ENCODE measurements at regions not wholly inside any gene's neighbourhood (a gene's known extent, or its start where the extent isn't known, plus 50 kb on each side); places are given as distances from the start of the nearest gene placed in this dataset.

- no peak for DNase-seq
- Histone ChIP-seq H3K9me3 (replicated peaks) (no peaks in the 10 kb centered on the region; the same call in 1 of the 2 replicates), H3K36me3 (no peaks in the 10 kb centered on the region), H3K4me1 (no peaks in the 10 kb centered on the region), H3K27me3 (no peaks in the 10 kb centered on the region), H3K27ac (no peak overlapping the region), H3K4me3 (no peak overlapping the region)
Observed at GRCh38 chr5:175123542-175123941, 320.4 kb downstream of the DRD1 start.

GRCh38 chr5:175121457-175121856, 322.5 kb downstream of the DRD1 start:
- no peaks in the 10 kb centered on the region for H3K36me3 ChIP-seq
- no peak overlapping the region for H3K4me3 ChIP-seq
- H3K9me3 ChIP-seq (replicated peaks), result no peaks in the 10 kb centered on the region; the same call in 1 of the 2 replicates
- no peak for DNase-seq
- no peaks in the 10 kb centered on the region for H3K27me3 ChIP-seq
- no peaks in the 10 kb centered on the region for H3K4me1 ChIP-seq
- no peak overlapping the region for H3K27ac ChIP-seq

- Histone ChIP-seq H3K4me1 (no peaks in the 10 kb centered on the region), H3K9me3 (replicated peaks) (no peaks in the 10 kb centered on the region; the same call in 1 of the 2 replicates), H3K27ac (no peak overlapping the region), H3K36me3 (no peaks in the 10 kb centered on the region), H3K27me3 (no peaks in the 10 kb centered on the region), H3K4me3 (no peak overlapping the region)
- DNase-seq, result no peak
Observed at GRCh38 chr5:175120412-175120811, 323.6 kb downstream of the DRD1 start.

- Histone ChIP-seq H3K4me1 (no peaks in the 10 kb centered on the region), H3K4me3 (no peak overlapping the region), H3K27ac (no peak overlapping the region), H3K9me3 (replicated peaks) (no peaks in the 10 kb centered on the region; the same call in 1 of the 2 replicates), H3K27me3 (no peaks in the 10 kb centered on the region), H3K36me3 (no peaks in the 10 kb centered on the region)
- DNase-seq, result no peak
Observed at GRCh38 chr5:175118700-175119309, 325.2 kb downstream of the DRD1 start.

- Histone ChIP-seq H3K27ac (no peak overlapping the region), H3K27me3 (no peaks in the 10 kb centered on the region), H3K9me3 (replicated peaks) (no peaks in the 10 kb centered on the region; the same call in 1 of the 2 replicates), H3K4me1 (no peaks in the 10 kb centered on the region), H3K4me3 (no peak overlapping the region), H3K36me3 (no peaks in the 10 kb centered on the region)
- DNase-seq, result no peak
Observed at GRCh38 chr5:175116466-175117048, 327.4 kb downstream of the DRD1 start.

- H3K4me1 ChIP-seq, result no peaks in the 10 kb centered on the region
- no peak overlapping the region for H3K4me3 ChIP-seq
- no peaks in the 10 kb centered on the region for H3K27me3 ChIP-seq
- H3K27ac ChIP-seq, result no peak overlapping the region
- no peaks in the 10 kb centered on the region for H3K36me3 ChIP-seq
- DNase-seq, result no peak
- H3K9me3 ChIP-seq (replicated peaks), result no peaks in the 10 kb centered on the region
Observed at GRCh38 chr5:175115831-175116230, 328.2 kb downstream of the DRD1 start.

- H3K36me3 ChIP-seq, result no peaks in the 10 kb centered on the region
- no peak for DNase-seq
- no peak overlapping the region for H3K4me3 ChIP-seq
Observed at GRCh38 chr5:175113947-175114346, 330.0 kb downstream of the DRD1 start.

GRCh38 chr5:175109058-175109755, 334.8 kb downstream of the DRD1 start:
- DNase-seq, result peak; percentile 41 to 63
- Histone ChIP-seq H3K4me1 (peaks cover 12% of the 10 kb centered on the region), H3K27ac (peak overlapping the region; percentile 39), H3K36me3 (no peaks in the 10 kb centered on the region), H3K4me3 (no peak overlapping the region), H3K27me3 (no peaks in the 10 kb centered on the region), H3K9me3 (replicated peaks) (peaks cover 7% of the 10 kb centered on the region)

More at GRCh38 chr5:175113947-175114346, 330.0 kb downstream of the DRD1 start:
- 0 out of 2 replicates have a peak, but pooled peaks cover 3% of the 10 kb centered on the region for H3K4me1 ChIP-seq
- H3K9me3 ChIP-seq (replicated peaks), result peaks cover 7% of the 10 kb centered on the region
- no peak overlapping the region for H3K27ac ChIP-seq
- H3K27me3 ChIP-seq, result no peaks in the 10 kb centered on the region

- Histone ChIP-seq H3K4me3 (no peak overlapping the region), H3K4me1 (peaks cover 12% of the 10 kb centered on the region), H3K36me3 (no peaks in the 10 kb centered on the region), H3K9me3 (replicated peaks) (peaks cover 7% of the 10 kb centered on the region), H3K27ac (no peak overlapping the region), H3K27me3 (no peaks in the 10 kb centered on the region)
- no peak for DNase-seq
Observed at GRCh38 chr5:175107865-175108264, 336.1 kb downstream of the DRD1 start.

GRCh38 chr5:175107028-175107588, 336.9 kb downstream of the DRD1 start:
- no peak overlapping the region for H3K27ac ChIP-seq
- H3K4me1 ChIP-seq, result peaks cover 12% of the 10 kb centered on the region
- H3K36me3 ChIP-seq, result no peaks in the 10 kb centered on the region
- H3K9me3 ChIP-seq (replicated peaks), result peaks cover 7% of the 10 kb centered on the region
- no peak overlapping the region for H3K4me3 ChIP-seq
- no peak for DNase-seq
- H3K27me3 ChIP-seq, result no peaks in the 10 kb centered on the region

GRCh38 chr5:175104677-175105076, 339.3 kb downstream of the DRD1 start:
- H3K36me3 ChIP-seq, result no peaks in the 10 kb centered on the region
- H3K9me3 ChIP-seq (replicated peaks), result peaks cover 3% of the 10 kb centered on the region
- peaks cover 11% of the 10 kb centered on the region for H3K4me1 ChIP-seq
- peak in 1 of 2 experiments; percentile 26 for DNase-seq
- H3K27me3 ChIP-seq, result no peaks in the 10 kb centered on the region
- H3K4me3 ChIP-seq, result no peak overlapping the region
- H3K27ac ChIP-seq, result no peak overlapping the region

GRCh38 chr5:175103746-175104145, 340.2 kb downstream of the DRD1 start:
- Histone ChIP-seq H3K4me3 (no peak overlapping the region), H3K36me3 (no peaks in the 10 kb centered on the region), H3K9me3 (replicated peaks) (no peaks in the 10 kb centered on the region), H3K27ac (no peak overlapping the region), H3K4me1 (peaks cover 10% of the 10 kb centered on the region), H3K27me3 (no peaks in the 10 kb centered on the region)
- no peak for DNase-seq

- Histone ChIP-seq H3K9me3 (replicated peaks) (no peaks in the 10 kb centered on the region), H3K4me3 (no peak overlapping the region), H3K4me1 (peaks cover 7% of the 10 kb centered on the region; the same call in 1 of the 2 replicates), H3K36me3 (no peaks in the 10 kb centered on the region), H3K27ac (no peak overlapping the region), H3K27me3 (no peaks in the 10 kb centered on the region)
- no peak for DNase-seq
Observed at GRCh38 chr5:175102717-175103116, 341.3 kb downstream of the DRD1 start.

GRCh38 chr5:175098301-175098700, 345.7 kb downstream of the DRD1 start:
- H3K27me3 ChIP-seq, result no peaks in the 10 kb centered on the region
- H3K27ac ChIP-seq, result no peak overlapping the region
- no peaks in the 10 kb centered on the region; the same call in none of the 2 replicates for H3K9me3 ChIP-seq (replicated peaks)

More at GRCh38 chr5:175098301-175098700, 345.7 kb downstream of the DRD1 start:
- Histone ChIP-seq H3K4me1 (no peaks in the 10 kb centered on the region), H3K36me3 (no peaks in the 10 kb centered on the region), H3K4me3 (no peak overlapping the region)
- peak; percentile 13 to 39 for DNase-seq

All from SJCRH30 (cell line).